Ovary (tissue), 7 donors: ENCODE measurements at regions not wholly inside any gene's neighbourhood (a gene's known extent, or its start where the extent isn't known, plus 50 kb on each side); places are given as distances from the start of the nearest gene placed in this dataset.

ENCODE experiments used
- DNase-seq, 5 donors: peaks; one replicate each; pipeline ENCODE4 v3.0.0-alpha.2; 2019 to 2020
- H3K27ac ChIP-seq, 2 donors: fragments of 200-600 bp; one replicate each; pipeline versions ENCODE4 v1.5.1 to v1.8.0; 2019 to 2022
- H3K27me3 ChIP-seq: fragments of 200-600 bp; one replicate; pipeline ENCODE4 v1.8.0; 2022
- H3K36me3 ChIP-seq: fragments of 200-600 bp; sonication (generic); one replicate; pipeline ENCODE4 v1.5.1; 2019
- H3K4me1 ChIP-seq: one replicate; pipeline ENCODE4 v1.8.1; 2013; ENCODE audit warnings: mild to moderate bottlenecking, moderate library complexity; ENCODE audit not compliant: insufficient read depth
- H3K4me3 ChIP-seq: fragments of 200-600 bp; sonication (generic); one replicate; pipeline ENCODE4 v1.5.1; 2017
- H3K9me3 ChIP-seq, 2 donors: fragments of 200-600 bp in 1 of 2; sonication (generic) in 1 of 2; one replicate each; pipeline versions ENCODE4 v1.5.1 to v1.8.1; 2013 to 2019; ENCODE audit warnings: mild to moderate bottlenecking in 1 of 2, moderate library complexity in 1 of 2
- EP300 ChIP-seq: sonication (generic); formaldehyde crosslinking; IDR thresholded peaks from one replicate; pipeline ENCODE4 v1.6.1; 2017; ENCODE audit warnings: antibody characterized with exemption
- POLR2A ChIP-seq: fragments of 450-650 bp; IDR thresholded peaks from one replicate; pipeline ENCODE4 v1.6.1; 2017; ENCODE audit warnings: antibody characterized with exemption, mild to moderate bottlenecking, moderate library complexity
- WGBS, 3 donors: extraction: QIAGEN DNeasy Blood & Tissue Kit in 1 of 3; methylation state at CpG; one replicate each; pipeline versions ENCODE4 v1.1.5 to v1.1.7; 2013 to 2017; 5-methylcytosine and 5-hydroxymethylcytosine counted together
- intact Hi-C, 4 donors: fragments of 100-400 bp; cut with DNase I; formaldehyde crosslinking; loops; one replicate each; pipeline versions ENCODE4 v1.11.0 to v1.15.1; 2022 to 2023
- TF ChIP-seq, protein P1 (sequence below), 3 donors: fragments of 450-650 bp in 2 of 3; fragments of 200-600 bp in 1 of 3; IDR thresholded peaks; one replicate each; pipeline versions ENCODE4 v1.5.1 to v1.8.0; 2016 to 2022; ENCODE audit warnings: antibody characterized with exemption in 3 of 3, mild to moderate bottlenecking in 1 of 3
- donor health status: DM: no; HTN: no; CAD: no; lungs with moderate emphysema.
- donor health status: DM: no; HTN: no; CAD: no.
- donor health status: Bipolar disorder and iron deficiency.
- donor health status: DM: no; HTN: no; CAD: no.
- donor health status: DM: yes; HTN: yes; CAD: no.

DNA sequence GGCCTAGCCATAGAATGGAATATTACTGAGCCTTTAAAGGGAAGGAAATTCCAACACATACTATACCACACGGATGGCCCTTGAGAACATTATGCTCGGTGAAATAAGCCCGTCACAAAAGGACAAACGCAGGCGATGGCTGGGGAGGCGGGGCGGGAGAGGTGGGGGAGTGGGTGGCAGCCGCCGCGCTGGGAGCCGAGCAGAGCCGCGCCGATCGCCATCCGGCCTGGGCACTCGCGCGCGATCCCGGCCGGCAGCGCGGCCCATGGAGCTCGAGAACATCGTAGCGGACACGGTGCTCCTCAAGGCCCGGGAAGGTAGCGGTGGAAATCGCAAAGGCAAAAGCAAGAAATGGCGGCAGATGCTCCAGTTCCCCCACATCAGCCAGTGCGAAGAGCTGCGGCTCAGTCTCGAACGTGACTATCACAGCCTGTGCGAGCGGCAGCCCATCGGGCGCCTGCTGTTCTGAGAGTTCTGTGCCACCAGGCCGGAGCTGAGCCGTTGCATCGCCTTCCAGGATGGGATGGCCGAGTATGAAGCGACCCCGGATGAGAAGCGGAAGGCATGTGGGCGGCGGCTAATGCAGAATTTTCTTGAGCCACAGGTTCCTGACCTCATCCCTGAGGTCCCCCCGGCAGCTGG is 140.1 kb downstream of the ZDHHC20 start:
- no peaks in the 10 kb centered on the region for H3K27me3 ChIP-seq
- no peaks in the 10 kb centered on the region for H3K4me1 ChIP-seq
- TF ChIP-seq EP300 (no peak), POLR2A (no peak)
- TF ChIP-seq, protein P1, sequence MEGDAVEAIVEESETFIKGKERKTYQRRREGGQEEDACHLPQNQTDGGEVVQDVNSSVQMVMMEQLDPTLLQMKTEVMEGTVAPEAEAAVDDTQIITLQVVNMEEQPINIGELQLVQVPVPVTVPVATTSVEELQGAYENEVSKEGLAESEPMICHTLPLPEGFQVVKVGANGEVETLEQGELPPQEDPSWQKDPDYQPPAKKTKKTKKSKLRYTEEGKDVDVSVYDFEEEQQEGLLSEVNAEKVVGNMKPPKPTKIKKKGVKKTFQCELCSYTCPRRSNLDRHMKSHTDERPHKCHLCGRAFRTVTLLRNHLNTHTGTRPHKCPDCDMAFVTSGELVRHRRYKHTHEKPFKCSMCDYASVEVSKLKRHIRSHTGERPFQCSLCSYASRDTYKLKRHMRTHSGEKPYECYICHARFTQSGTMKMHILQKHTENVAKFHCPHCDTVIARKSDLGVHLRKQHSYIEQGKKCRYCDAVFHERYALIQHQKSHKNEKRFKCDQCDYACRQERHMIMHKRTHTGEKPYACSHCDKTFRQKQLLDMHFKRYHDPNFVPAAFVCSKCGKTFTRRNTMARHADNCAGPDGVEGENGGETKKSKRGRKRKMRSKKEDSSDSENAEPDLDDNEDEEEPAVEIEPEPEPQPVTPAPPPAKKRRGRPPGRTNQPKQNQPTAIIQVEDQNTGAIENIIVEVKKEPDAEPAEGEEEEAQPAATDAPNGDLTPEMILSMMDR (IDR thresholded peaks at IDR 0.05) = no peak
- H3K4me3 ChIP-seq = no peak overlapping the region
- H3K9me3 ChIP-seq = no peaks in the 10 kb centered on the region
- 31 to 49% (median 48%) methylated on average over 50 of the region's 50 CpGs for WGBS, 3 donors
- intact Hi-C loops = no loop called here
- DNase-seq = no peak
- no peak overlapping the region for H3K27ac ChIP-seq
- H3K36me3 ChIP-seq = no peaks in the 10 kb centered on the region

DNA sequence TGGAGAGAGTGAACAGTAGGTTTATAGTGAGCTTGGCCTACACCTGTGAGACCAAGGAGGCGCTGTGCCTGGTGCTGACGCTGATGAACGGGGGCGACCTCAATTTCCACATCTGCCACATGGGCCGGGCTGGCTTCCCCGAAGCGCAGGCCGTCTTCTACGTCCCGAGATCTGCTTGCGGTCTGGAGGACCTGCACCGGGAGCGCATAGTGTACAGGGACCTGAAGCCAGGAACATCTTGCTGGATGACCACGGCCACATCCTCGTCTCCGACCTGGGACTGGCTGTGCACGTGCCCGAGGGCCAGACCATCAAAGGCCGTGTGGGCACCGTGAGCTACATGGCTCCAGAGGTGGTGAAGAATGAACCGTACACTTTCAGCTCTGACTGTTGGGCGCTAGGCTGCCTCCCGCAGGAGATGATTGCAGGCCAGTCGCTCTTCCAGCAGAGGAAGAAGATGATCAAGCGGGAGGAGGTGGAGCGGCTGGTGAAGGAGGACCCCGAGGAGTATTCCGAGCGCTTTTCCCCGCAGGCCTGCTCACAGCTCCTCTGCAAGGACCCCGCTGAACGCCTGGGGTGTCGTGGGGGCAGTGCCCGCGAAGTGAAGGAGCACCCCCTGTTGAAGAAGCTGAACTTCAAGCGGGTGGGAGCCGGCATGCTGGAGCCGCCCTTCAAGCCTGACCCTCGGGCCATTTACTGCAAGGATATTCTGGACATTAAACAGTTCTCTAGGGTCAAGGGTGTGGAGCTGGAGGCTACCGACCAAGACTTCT is 139.0 kb downstream of the ZDHHC20 start:
- no peak overlapping the region for H3K4me3 ChIP-seq
- no peaks in the 10 kb centered on the region for H3K9me3 ChIP-seq
- no peak overlapping the region for H3K27ac ChIP-seq
- no peaks in the 10 kb centered on the region for H3K4me1 ChIP-seq
- intact Hi-C loops = no loop called here
- H3K36me3 ChIP-seq = no peaks in the 10 kb centered on the region
- 95 to 97% (median 97%) methylated on average over 40 of the region's 40 CpGs for WGBS, 3 donors
- DNase-seq = no peak
- H3K27me3 ChIP-seq = no peaks in the 10 kb centered on the region
- TF ChIP-seq EP300 (no peak), POLR2A (no peak)
- TF ChIP-seq, protein P1 (IDR thresholded peaks at IDR 0.05) = no peak

DNA sequence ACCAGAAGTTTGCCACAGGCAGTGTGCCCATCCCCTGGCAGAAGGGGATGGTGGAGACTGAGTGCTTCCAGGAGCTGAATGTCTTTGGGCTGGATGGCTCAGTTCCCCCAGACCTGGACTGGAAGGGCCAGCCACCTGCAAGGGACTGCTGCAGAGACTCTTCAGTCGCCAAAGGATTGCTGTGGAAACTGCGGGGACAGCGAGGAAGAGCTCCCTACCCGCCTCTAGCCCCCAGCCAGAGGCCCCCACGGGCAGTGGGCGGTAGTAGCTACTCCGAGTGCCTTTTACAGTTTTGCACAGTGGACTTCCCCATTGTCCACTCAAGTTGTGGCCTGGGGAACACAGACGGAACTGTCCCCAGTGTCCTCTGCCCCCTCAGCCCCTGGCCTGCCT is 138.5 kb downstream of the ZDHHC20 start:
- no peak overlapping the region for H3K4me3 ChIP-seq
- TF ChIP-seq POLR2A (no peak), EP300 (no peak)
- TF ChIP-seq, protein P1 (IDR thresholded peaks at IDR 0.05) = no peak
- WGBS, 3 donors = 90 to 95% (median 93%) methylated on average over 8 of the region's 8 CpGs
- H3K9me3 ChIP-seq = no peaks in the 10 kb centered on the region
- no peak for DNase-seq
- no peaks in the 10 kb centered on the region for H3K27me3 ChIP-seq
- no peaks in the 10 kb centered on the region for H3K4me1 ChIP-seq
- no peaks in the 10 kb centered on the region for H3K36me3 ChIP-seq
- intact Hi-C loops = no loop called here
- no peak overlapping the region for H3K27ac ChIP-seq

DNA sequence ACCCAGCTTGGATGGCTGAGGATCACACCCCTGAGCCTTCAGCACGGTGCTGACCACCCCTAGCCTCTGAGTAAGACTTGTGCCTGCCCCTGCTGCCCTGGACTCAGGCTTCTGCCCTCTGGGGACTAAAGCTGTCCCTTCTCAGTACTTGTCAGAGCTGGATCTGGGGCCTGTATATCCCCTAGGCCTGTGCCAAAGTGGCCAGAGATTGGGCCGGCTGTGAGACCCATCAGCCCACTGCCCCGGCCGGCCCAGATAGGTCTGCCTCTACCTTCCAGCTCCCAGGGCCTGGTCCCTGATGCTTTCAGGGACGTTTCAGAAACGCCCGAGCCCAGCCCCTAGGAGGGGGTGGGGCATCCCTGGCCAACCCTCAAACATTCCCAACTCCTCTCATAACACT is 137.8 kb downstream of the ZDHHC20 start:
- no peak for DNase-seq
- Histone ChIP-seq H3K27me3 (no peaks in the 10 kb centered on the region), H3K36me3 (no peaks in the 10 kb centered on the region), H3K27ac (no peak overlapping the region), H3K4me1 (no peaks in the 10 kb centered on the region), H3K9me3 (no peaks in the 10 kb centered on the region), H3K4me3 (no peak overlapping the region)
- 57 to 65% (median 63%) methylated on average over 5 to 7 of the region's 7 CpGs for WGBS, 3 donors
- intact Hi-C loops = no loop called here
- TF ChIP-seq EP300 = no peak
